Testis (tissue), 2 donors: ENCODE measurements at regions not wholly inside any gene's neighbourhood (a gene's known extent, or its start where the extent isn't known, plus 50 kb on each side); places are given as distances from the start of the nearest gene placed in this dataset.

ENCODE experiments used
- POLR2A ChIP-seq: fragments of 450-650 bp; IDR thresholded peaks from one replicate; pipeline ENCODE4 v1.6.1; 2017; ENCODE audit warnings: antibody characterized with exemption, mild to moderate bottlenecking, moderate library complexity
- TF ChIP-seq, protein P1 (sequence below), 3 experiments: fragments of 450-650 bp in 2 of 3; fragments of 200-600 bp in 1 of 3; sonication (generic) in 1 of 3; IDR thresholded peaks; one replicate each; pipeline ENCODE4 v1.5.1; 2016 to 2019; ENCODE audit warnings: antibody characterized with exemption in 3 of 3, mild to moderate bottlenecking in 2 of 3, moderate library complexity in 1 of 3

DNA sequence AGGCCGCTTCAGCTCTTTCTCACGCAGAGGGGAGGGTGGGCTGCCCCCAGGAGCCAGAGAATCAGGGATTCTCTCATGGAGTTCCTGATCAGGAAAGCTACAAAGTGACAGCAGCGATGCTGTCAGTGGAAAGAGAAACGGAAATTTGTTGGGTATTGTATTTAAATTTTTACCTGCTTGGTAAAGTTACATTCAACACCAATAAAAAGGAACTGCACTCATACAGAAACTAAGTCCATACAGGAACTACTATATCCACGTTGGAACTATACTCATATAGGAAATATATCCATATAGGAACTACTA is 325.5 kb upstream of the IRX4 start:
- TF ChIP-seq, protein P1, sequence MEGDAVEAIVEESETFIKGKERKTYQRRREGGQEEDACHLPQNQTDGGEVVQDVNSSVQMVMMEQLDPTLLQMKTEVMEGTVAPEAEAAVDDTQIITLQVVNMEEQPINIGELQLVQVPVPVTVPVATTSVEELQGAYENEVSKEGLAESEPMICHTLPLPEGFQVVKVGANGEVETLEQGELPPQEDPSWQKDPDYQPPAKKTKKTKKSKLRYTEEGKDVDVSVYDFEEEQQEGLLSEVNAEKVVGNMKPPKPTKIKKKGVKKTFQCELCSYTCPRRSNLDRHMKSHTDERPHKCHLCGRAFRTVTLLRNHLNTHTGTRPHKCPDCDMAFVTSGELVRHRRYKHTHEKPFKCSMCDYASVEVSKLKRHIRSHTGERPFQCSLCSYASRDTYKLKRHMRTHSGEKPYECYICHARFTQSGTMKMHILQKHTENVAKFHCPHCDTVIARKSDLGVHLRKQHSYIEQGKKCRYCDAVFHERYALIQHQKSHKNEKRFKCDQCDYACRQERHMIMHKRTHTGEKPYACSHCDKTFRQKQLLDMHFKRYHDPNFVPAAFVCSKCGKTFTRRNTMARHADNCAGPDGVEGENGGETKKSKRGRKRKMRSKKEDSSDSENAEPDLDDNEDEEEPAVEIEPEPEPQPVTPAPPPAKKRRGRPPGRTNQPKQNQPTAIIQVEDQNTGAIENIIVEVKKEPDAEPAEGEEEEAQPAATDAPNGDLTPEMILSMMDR (IDR thresholded peaks at IDR 0.05): no peak
- TF ChIP-seq POLR2A: no peak
